ENCODE measurements at regions not wholly inside any gene's neighbourhood (a gene's known extent, or its start where the extent isn't known, plus 50 kb on each side); places are given as distances from the start of the nearest gene placed in this dataset.

DNA sequence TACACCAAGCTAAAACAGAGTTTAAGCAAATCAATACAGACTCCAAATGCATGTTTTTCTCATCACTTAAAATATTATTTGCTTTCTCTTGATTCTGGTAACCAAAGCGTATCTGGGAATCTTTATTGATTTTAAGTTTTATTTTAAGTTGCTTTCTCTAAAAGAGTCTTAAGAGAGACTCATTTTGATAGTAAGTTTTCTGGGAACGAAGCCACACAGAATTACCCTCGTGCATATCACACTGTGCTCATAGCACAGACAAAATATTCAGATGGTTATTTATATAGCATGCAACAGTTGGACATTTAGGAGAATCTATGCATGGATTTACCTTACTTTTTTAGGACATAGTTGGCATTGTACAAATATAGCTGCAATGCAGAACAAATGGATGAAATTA, 597.5 kb upstream of the NRXN1 start:
- in situ Hi-C loops (cut with HindIII; ENCODE audit: low sequenced_read_pairs): no loop called here

DNA sequence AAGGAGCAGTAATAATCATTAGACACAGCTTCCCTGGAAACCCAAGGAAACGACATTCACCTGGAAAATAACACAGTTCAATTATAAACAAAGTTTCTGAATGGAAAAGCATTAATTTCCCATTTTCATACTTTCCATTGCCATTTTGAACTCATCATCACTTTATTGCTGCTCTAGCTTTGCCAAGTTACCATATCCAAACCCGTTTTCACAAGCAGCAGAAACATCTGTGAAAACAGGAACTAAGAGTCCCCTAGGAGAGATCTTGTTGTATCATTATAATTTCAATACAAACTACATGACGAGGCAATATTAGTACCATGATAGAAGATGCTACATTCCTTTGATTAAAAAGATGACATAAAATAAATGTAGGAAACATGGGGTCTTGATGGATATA, 597.0 kb upstream of the NRXN1 start:
- in situ Hi-C loops (cut with HindIII; ENCODE audit: low sequenced_read_pairs): no loop called here

DNA sequence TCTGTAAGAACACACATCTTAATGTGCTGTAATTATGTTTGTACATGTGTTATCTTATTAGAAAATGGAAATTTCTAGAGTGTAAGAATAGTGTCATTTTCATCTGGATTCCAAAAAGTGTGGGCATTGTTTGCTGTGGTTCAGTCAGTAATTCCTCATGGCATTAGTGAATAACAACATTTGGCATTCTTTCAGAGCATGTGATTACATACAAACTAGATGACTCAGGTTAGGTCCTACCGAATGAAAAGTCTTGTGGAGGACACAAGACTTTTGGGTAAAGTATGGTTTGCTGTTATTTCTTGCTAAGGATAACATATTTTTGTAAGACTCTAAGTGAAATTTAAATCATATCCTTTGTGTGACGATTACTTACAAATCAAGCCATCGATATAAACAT, 593.1 kb upstream of the NRXN1 start:
- in situ Hi-C loops (cut with HindIII; ENCODE audit: low sequenced_read_pairs): no loop called here

DNA sequence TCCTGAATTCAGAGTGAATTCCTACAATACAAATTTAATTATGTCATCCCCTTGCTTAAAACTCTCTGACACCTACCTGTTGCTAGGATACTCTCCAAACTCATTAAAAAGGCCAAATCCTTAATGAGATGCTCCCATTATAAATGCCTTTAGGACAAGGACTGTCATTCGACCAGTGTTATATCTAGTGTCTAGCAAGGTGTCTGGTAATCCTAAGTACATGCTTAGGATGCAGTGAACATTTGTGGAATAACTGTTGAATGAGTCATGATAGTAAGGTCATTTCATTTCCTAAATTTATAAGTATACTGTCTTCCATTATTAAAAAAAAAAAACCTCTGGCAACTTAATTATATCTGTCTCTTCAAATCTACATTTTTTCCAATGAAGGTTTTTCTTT, 588.9 kb upstream of the NRXN1 start:
- in situ Hi-C loops (cut with HindIII; ENCODE audit: low sequenced_read_pairs): no loop called here

DNA sequence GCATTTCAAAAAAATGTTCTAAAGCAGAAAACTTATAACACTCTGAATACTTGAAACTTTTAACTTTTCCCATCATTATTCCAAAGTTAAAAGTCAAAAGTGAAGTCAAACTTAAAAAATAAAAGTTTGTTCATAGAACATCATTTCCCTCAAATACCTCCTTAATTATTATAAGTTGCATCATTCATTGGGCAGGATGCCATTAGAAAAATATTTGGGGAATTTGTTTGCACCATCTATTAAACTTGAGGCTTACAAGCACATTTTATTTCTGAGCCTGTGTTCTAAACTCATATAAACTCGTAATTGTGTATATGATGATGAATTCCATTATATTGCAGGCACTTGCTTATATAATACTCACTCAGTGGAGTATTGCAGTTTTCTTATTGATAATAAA, 588.0 kb upstream of the NRXN1 start:
- in situ Hi-C loops (cut with HindIII; ENCODE audit: low sequenced_read_pairs): no loop called here

DNA sequence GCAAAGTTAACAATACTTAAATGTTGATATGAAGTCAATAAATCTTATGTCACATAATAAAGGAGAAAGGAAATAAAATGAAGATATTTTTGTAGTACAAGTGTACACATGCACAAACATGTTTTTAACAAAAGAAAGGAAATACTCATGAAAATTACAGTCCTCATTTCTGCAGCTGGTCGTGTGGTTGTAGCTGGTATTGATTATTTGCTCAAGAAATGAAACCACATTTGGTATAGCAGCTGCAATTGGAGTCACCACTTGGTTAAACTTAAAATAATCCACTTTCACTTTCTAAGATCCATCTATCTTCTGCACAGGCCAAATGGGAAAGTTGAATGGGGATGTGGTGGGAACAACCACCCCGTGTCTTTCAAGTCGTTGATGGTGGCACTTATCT, 580.5 kb upstream of the NRXN1 start:
- in situ Hi-C loops (cut with HindIII; ENCODE audit: low sequenced_read_pairs): no loop called here

DNA sequence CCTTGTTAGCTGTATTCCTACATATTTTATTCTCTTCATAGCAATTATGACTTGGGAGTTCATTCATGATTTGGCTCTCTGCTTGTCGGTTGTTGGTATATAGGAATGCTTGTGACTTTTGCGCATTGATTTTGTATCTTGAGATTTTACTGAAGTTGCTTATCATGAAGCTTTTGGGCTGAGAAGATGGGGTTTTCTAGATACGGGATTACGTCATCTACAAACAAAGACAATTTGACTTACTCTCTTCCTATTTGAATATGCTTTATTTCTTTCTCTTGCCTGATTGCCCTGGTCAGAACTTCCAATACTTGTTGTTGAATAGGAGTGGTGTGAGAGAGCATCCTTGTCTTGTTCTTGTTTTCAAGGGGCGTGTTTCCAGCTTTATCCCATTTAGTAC, 569.8 kb upstream of the NRXN1 start:
- in situ Hi-C loops (cut with HindIII; ENCODE audit: low sequenced_read_pairs): no loop called here

DNA sequence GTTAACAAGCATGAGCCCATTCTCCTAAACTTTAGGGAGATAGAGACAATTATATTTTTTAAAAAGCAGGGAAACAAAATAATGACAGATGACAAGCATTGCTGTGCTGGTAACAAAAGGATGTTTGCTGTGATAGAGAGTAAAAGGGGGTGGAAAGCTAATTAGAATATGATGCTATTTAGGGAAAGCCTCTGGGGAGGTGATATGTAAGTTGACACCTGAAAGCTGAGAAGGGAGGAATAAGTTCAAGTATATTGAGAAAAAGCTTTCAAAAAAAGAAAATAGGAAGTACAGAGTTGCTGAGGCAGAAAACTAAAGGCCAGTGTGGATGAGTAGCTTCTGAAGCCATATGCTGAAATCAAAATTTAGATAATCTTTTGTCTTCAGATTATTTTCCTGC, 565.2 kb upstream of the NRXN1 start:
- in situ Hi-C loops (cut with HindIII; ENCODE audit: low sequenced_read_pairs): no loop called here

DNA sequence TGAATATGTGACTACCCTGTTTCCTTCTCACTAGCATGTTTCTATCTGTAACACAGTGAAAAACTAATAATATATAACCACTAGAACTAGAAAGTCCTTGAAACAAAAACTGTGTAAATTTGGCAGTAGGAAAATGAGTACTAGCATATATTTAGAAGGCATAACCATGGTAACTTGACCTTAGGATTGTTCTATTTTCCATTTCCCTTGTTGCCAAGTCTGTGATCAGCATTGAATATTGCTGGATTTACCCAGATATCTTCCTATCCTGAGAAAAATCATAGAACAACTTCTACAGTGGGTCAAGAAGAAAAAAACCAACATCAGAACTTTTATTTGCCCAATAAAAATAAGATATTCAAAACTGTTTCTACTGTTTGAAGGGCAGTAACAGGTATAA, 563.9 kb upstream of the NRXN1 start:
- in situ Hi-C loops (cut with HindIII; ENCODE audit: low sequenced_read_pairs): no loop called here

DNA sequence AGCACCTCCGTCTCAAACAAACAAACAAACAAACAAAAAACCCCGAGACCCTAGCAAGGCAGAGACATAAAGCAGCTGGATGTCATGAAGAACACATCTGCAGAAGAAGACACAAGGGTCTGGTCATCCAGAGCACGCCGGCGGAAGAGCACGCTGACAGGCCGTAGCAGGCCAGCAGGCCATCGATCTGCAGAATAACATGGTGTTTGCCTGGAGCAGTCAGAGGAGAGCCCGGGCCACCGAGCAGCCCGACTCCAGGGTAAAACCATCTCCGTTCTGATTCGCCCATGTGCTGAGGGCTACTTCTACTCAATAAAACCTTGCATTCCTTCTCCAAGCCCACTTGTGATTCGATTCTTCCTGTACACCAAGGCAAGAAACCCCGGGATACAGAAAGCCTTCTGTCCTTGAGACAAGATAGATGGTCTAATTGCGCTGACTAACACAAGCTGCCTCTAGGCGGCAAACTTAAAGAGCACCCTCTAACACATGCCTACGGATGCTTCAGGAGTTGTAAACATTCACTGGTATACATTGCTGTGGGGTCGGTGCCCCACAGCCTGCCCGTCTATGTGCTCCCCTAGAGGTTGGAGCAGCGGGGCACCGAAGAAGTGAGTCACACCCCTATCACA, 549.8 kb upstream of the NRXN1 start:
- in situ Hi-C loops (cut with HindIII; ENCODE audit: low sequenced_read_pairs): no loop called here

DNA sequence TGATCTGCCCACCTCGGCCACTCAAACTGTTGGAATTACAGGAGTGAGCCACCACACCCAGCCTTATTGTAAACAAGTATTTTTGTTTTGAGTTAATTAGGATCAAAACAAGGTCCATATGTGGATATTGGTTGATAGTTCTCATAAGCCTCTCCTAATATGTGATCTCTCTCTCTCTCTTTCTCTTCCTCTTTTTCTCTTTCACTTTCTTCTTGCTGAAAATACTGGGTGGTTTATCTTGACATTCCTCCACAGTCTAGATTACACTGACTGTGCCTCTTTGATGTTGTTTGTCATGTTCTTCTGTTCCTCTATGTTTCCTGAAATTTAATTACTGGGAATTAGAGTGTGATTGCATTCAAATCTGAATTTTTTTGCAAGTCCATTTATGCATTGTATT, 547.5 kb upstream of the NRXN1 start:
- in situ Hi-C loops (cut with HindIII; ENCODE audit: low sequenced_read_pairs): no loop called here

DNA sequence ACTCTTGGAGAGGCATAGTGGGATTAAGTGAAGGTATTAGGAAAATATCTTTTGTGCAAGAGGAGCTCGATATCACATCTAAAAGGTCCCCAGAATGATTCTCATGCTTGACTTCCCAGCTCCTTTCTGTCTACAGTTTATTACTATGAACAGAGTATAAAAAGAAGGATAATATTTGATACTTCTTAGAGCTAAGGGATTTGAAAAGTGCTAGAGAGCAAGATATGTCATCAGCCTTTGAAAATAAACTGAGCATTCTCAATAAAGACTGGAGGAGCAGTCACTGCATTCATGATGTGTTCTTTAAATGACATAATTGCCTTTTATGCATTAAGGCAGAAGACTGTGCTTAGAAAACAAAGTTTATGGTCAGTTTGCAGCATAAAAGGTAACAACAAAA, 543.2 kb upstream of the NRXN1 start:
- in situ Hi-C loops (cut with HindIII; ENCODE audit: low sequenced_read_pairs): no loop called here

DNA sequence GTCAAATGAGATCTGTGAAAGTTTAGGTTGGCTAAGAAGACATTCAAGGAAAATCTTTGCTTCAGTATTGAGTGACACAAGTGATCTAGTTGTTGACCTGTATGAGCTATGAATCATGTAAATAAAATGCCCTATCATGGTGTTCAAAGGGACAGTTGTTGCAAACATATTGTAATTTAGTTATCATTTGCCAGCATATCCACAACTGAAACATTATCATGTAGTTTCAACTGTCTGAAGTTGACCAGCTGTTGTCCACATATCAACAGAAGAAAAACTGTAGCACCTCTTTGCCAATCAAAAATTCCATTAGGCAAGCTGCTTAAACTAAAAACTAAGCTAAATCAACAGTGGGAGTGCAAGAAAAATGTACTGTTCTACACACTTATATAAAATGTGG, 527.1 kb upstream of the NRXN1 start:
- in situ Hi-C loops (cut with HindIII; ENCODE audit: low sequenced_read_pairs): no loop called here

DNA sequence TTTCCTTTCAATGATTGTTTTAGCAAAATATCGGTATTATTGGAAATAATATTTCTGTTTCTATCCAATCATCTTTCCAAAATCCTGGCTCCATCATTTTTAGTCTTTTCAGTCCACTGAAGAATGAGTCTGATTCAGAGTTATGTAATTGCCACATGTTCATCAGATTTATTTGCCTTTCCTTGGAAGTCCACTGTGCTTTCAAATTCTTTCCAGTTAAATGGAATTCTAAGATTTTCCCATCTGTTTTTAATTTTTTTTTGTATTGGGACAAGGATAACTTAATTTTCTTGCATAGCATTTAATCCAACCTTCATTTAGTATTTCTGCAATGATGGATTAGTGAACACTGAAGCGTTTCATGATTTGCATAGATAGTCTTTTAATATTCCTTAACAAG, 521.5 kb upstream of the NRXN1 start:
- in situ Hi-C loops (cut with HindIII; ENCODE audit: low sequenced_read_pairs): no loop called here

DNA sequence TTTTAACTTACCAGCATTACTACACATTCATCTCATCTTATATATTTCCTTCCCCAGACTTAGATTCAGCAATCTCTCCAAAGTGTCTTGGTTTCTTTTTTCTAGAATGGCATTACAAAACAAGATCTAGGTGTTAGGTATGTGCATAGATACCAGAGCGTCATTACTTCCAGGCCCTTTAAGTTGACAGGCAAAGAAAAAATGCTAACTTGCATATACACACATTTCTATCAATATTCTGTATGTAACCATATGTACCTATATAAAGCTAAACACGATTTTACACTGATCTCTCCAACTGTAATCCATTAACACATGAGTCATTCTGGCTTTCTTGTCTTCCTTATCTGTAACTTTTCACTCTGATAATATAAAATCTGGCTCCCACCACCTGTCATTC, 503.8 kb upstream of the NRXN1 start:
- in situ Hi-C loops (cut with HindIII; ENCODE audit: low sequenced_read_pairs): no loop called here

DNA sequence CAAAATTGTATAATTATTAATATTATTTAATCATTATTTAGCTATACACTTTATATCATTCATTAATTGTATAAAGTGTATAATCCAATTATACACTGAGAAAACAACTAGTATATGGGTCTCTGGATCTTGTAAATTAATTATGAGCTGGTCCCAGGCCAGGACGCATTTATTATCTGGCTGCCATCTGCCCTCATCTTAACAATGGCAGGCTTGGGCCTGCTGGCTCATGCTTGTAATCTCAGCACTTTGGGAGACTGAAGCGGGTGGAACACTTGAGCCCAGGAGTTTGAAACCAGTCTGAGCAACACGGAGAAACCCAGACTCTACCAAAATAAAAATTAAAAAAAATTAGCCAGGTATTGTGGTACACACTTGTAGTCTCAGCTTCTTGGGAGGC, 502.2 kb upstream of the NRXN1 start:
- in situ Hi-C loops (cut with HindIII; ENCODE audit: low sequenced_read_pairs): no loop called here

DNA sequence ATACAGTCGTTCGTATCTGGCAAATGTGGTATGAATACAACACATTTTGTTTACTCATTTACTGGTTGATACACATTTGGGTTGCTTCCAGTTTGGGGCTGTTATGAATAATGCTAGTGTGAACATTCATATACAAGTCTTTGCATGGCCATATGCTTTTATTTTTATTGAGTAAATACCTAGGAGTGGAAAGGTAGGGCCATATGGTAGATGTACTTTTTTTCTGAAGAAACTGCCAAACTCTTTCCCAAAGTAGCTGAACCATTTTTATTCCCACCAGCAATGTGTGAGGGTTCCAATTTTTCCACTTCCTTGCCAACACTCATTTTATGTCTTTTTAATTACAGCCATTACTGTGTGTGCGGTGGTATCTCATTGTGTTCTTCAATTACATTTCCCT, 496.2 kb upstream of the NRXN1 start:
- in situ Hi-C loops (cut with HindIII; ENCODE audit: low sequenced_read_pairs): no loop called here

DNA sequence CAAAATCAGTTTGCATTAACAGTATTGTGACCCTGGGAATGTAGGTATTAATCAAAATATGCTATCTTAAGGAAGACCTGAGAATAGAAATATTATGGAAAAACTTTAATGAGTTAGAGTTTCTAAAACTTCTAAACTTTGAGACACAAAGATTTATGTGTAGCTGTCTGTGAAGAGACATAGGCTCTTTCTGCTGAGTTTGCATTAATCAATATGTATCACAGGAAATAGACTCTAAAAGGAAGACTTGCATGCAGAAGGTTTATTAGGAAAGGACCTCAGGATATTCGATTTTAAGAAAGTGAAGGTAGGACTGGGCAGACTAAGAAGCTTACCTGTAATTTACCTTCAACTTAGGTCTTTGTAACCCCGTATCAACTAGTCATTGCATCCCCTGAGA, 494.8 kb upstream of the NRXN1 start:
- in situ Hi-C loops (cut with HindIII; ENCODE audit: low sequenced_read_pairs): no loop called here

DNA sequence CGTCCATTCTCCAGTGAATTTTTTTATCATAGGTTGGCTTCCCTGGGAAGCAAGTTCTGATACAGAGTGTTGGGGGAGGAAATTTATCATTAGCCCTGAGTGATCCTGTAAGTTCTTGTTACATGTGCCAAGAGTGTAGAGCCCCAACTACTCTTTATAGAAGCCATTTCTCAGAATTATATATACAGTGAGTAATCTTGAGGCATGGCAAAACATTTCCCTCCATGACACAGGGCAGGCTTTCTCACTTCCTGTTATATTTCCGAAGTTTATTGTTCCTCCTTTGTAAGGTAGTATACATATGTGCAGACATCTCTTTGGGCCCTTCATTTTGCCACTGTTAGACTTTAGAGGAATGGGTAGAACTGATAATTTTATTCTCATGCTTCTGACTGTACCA, 484.7 kb upstream of the NRXN1 start:
- in situ Hi-C loops (cut with HindIII; ENCODE audit: low sequenced_read_pairs): no loop called here

DNA sequence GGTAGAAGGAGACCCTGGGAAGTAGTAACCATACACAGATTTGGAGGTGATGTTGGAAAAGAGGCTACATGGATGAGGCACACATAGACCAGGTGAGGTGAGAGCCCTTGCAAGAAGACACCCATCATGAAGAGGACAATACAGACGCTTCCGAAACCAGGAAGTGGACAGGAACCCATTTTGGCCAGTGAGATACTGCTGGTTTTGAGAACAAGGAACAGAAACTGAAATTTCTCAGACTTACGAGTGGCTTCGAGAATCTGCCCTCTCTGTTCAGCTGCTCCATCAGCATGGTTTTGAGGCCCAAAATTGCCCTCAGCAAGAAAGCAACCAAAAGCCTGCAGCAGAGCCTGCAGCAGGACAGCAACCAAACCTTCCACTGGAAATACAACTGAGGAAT, 479.1 kb upstream of the NRXN1 start:
- in situ Hi-C loops (cut with HindIII; ENCODE audit: low sequenced_read_pairs): no loop called here

DNA sequence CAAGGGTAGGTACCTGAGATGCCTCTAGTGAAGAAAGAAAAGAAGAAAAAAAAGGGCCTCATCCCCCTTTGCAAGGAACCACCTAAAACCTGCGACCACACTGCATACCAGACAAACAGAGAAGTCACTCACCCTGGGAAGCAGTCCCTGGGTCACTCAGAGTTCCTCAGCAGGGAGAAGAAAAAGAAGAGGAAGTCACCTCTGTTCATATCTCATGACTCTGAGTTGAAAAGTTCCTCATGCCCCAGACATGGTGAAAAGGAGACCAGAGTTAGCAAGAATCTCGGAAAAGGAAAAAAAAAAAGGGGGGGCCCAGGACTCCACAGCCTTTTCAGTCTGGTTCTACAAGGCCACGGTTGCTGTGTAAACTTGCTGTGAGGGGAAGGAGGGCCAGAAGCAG, 478.4 kb upstream of the NRXN1 start:
- in situ Hi-C loops (cut with HindIII; ENCODE audit: low sequenced_read_pairs): no loop called here

DNA sequence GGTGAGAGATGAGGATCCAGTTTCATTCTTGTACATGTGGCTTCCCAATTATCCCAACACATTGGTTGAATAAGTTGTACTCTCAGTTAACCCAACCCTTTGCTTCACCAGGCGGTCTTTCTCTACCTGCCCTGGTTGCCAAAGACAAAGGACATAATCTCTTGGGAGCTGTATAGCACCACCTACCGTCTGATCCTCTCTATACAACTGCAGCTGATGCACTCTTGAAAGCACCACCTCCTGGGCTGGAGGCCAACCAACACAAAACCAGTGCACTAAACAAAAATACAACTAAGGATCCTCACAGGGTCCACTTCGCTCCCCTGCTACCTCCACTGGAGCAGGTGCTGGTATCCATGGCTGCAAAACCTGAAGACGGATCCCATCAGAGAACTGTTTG, 473.6 kb upstream of the NRXN1 start:
- in situ Hi-C loops (cut with HindIII; ENCODE audit: low sequenced_read_pairs): no loop called here

DNA sequence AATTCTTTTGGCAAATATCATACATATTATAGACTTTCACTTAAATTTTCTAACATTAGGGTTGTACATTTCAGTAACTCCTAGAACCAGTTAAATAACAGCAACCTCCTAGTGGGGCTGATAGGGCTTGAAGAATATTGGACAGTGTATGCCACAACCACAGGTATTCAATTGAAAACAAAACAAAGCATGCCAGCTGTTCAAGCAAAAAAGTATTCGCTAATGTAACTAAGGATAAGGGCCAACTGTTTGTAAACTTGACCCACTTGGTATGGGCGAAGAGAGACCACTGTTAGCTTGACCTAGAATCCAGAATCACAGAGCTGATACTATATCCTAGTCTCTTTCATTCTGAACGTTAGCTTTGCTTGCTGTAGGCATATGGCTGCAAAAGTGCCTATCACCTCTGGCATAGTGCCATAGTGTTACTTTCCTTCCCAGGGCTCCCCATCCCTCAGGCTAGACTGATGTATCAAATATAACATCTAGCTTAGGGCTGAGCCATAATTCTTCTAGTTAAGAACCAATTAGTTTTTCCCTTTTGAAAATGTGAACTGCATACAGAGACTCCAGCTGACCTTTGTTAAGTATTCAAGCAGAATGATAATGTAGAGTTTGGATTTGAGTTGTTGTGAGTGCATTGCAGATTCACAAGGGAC, 458.8 kb upstream of the NRXN1 start:
- in situ Hi-C loops (cut with HindIII; ENCODE audit: low sequenced_read_pairs): no loop called here
